ENCODE measurements at regions not wholly inside any gene's neighbourhood (a gene's known extent, or its start where the extent isn't known, plus 50 kb on each side); places are given as distances from the start of the nearest gene placed in this dataset.
A peak's percentile ranks its signal among the peaks of the same experiment; 100 is the strongest.
"Not testable (repeated sequence)": the region's sequence is repeated elsewhere in the genome, so short reads cannot be mapped to it uniquely, and the experiment has no call there.

- peak; percentile 52 to 65 for DNase-seq
Measured at GRCh38 chr2:223298329-223298728, 246.3 kb downstream of the KCNE4 start.

DNA sequence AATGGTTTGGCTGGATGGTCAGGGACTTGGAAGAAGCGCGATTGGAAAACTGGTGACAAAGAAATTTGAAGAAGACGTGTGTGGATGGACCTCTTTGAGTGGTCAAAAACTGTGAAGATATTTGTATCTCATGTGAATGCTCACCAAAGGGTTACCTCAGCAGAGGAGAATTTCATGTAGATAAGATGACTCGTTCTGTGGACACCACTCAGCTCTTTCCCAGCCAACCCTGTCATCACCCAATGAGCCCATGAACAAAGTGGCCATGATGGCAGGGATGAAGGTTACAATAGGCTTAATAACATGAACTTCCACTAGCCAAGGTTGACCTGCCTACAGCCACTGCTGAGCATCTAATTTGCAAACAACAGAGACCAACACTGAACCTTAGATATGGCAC, 248.3 kb downstream of the KCNE4 start:
- no peak for DNase-seq

- DNase-seq: peak in 1 of 2 experiments; percentile 7
Measured at GRCh38 chr2:223306371-223306770, 254.4 kb downstream of the KCNE4 start.

- DNase-seq: no peak
Measured at GRCh38 chr2:223311889-223312680, 260.1 kb downstream of the KCNE4 start.

DNA sequence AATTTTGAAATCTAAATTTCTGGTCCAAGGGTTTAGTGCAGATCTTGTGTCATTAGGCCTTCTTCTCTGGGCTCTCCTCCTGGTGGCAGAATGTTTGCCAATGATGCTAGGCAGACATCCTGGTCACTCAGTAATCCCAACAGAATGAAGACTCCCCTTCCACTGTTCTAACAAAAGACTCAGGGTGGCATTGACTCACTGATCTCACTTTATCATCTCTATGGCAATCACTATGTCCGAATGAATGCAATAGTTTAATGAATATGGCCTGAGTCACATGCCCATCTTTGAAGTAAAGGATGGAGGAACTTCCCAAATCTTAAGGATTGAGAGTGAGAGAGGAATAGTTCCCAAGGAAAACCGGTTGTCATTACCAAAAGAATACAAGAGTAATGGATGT, 261.1 kb downstream of the KCNE4 start:
- no peak for DNase-seq

GRCh38 chr2:223314811-223315210, 262.8 kb downstream of the KCNE4 start:
- no peak for DNase-seq

- DNase-seq: no peak
Measured at GRCh38 chr2:223315813-223316212, 263.8 kb downstream of the KCNE4 start.

- DNase-seq: no peak
Measured at GRCh38 chr2:223316342-223316741, 264.4 kb downstream of the KCNE4 start.

DNA sequence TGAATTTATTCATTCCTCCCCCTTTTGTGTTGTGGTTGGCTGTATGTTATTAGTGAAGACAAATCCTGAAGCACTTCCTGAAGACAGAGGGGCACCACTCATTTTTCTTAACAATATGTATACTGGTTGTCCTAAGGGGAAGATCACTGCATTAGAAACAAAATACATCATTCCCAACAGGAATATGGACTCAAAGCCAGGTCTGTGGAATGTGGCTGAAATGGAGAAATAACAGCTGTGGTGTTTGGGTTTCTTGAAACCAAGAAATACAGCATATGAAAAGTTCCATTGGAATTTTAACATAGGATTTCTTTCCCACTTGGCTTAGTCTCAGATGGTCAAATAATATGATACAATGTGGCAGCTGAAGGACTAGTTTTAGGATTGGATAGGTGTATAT, 267.6 kb downstream of the KCNE4 start:
- DNase-seq: no peak

DNA sequence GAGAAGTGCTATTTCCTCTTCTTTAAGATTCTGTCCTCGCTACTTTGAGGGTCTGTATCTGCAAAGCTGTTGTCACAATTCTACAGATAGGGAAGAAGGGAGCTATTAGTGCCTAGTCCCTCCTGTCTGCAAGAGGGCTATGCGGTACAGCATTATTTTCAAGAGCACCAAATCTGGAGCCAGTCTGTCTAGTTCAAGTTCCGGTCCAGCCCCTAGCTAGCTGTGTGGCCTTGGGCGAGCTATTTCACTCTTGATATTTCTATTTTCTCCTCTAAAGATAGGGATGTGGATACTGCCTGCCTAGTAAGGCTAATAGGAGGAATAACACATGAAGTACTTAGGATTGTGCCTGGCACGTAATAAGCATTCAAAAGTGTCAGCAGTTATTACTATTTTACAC, 272.4 kb downstream of the KCNE4 start:
- no peak for DNase-seq

GRCh38 chr2:223328578-223328977, 273.6 kb downstream of the SCG2 start:
- DNase-seq: no peak

GRCh38 chr2:223330747-223331146, 271.4 kb downstream of the SCG2 start:
- DNase-seq: not testable (repeated sequence)

DNA sequence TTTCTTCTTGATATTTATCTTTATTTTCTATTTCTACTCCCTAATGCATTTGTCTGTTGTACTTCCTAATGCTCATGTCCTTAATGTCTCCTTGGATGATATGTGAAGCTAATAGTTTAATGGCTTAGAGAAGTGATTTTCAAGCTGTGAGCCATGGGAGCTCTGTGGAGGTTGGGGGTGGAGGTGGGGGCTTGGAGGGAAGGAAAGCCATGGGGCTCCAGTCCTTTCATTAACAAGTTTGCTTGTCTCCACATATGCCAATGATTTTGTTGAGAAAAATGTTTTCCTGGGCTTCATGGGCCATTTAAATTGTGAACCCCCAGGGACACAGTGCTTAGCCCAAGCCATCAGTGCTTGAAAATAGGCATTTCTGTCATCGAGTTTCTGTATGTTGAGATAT, 264.1 kb downstream of the SCG2 start:
- no peak for DNase-seq

GRCh38 chr2:223357076-223357475, 245.1 kb downstream of the SCG2 start:
- no peak for DNase-seq

DNA sequence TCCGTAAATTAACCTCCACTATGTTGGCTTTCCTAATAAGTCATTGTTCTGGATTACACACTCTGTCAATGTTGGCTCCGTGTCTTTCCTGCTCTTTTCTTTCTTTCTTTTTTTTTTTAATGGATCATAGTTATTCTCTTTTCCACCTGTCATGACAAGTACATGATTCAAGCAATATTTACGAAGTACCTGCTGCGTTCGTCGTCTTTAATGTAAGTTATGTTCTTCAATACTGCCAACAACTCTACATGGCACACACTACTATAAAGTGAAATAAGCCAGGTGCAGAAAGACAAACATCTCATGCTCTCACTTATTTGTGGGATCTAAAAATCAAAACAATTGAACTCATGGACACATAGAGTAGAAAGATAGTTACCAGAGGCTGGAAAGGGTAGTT, 239.1 kb downstream of the SCG2 start:
- no peak for DNase-seq

DNA sequence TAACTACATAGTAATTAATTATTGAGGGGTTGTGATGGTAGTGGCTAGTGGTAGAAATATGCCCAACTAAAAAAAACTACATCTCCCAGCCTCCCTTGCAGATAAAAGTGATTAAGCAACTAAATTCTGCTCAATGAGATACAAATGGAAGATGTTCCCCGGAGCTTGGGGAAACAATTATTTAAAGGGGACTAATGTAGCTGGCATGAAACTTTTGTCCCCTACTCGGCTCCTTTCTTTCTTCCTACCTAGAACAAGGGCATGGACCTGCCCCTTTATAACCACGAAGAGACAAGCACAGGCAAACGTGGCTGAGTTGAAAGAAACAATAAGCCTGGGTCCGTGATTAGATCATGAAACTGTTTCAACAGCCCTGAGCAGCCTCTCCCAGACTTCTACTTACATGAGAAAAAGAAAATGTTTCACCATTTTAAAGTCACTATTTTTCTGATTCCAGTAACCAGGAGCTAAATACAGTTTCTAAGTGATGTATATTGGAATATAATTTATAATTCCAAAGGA, 236.9 kb downstream of the SCG2 start:
- DNase-seq: no peak

DNA sequence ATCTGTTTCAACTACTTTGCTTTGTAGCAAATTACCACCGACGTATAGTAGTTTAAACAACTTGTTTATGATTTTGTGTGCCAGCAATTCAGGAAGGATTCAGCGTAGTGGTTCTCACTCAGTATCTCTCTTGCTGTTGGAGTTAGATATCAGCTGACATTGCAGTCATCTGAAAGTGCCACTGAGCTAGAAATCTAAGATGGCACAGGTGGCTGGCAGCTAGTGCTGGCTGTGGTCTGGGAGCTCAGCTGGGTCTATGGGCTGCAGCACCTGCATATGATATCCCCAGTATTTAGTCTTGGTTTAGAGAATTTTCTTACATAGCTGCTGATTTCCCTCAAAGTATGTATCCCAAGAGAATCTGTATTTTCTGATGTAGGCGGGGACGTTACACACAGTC, 235.6 kb downstream of the SCG2 start:
- peak; percentile 21 to 30 for DNase-seq

- no peak for DNase-seq
Measured at GRCh38 chr2:223368481-223368880, 233.7 kb downstream of the SCG2 start.

DNA sequence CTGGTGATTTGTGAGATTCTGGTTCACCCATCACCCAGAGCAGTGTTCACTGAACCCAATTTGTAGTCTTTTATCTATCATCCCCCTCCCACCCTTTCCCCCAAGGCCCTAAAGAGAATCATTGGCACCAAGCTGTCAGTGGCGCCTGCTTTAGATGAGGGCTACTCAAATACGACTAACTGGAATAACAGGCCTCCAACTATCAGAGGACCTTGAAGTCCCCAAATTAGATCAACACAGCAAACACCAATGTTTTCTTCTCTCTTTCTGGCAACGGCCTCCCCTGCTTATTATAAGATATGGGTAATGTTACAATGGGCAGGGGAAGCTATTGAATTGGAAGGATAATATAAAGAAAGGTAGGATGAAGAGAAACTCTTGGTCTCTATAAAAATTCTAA, 232.3 kb downstream of the SCG2 start:
- DNase-seq: no peak

DNA sequence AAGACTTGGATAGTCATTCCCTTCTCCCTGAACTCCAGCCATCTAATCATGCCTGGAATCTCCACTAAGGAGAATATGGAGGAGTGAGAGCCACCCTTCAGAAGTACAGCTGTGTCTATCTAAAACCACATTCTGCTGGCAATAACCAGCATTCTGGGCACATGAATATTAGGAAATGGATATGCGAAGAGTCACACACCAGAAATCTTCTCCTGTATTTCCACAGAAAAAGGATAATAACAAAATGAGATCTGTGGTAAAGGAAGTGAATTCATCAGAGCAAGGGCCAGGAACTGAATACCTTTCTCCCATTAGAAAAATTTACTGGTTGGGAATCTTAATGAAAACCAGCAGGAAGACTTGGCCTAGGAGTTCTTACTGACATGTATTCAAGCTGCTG, 218.8 kb downstream of the SCG2 start:
- no peak for DNase-seq

DNA sequence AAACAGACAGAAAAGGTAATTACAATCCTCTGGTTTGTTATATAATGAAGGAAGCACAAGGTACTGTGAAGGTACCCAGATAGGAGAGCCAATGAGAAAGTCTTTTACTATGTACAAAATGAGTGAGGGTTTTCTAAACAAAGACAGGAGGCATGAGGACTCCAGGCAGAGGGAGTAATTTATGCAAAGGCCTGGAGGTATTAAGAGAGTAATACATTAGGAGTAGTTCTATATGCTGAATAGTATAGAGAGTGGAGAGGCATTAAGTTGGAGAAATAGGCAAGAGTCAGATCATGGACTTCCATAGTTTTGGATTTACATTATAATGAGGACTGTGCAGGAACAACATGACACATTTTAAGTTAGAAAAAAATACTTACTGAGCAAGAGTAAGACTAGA, 216.0 kb downstream of the SCG2 start:
- no peak for DNase-seq

DNA sequence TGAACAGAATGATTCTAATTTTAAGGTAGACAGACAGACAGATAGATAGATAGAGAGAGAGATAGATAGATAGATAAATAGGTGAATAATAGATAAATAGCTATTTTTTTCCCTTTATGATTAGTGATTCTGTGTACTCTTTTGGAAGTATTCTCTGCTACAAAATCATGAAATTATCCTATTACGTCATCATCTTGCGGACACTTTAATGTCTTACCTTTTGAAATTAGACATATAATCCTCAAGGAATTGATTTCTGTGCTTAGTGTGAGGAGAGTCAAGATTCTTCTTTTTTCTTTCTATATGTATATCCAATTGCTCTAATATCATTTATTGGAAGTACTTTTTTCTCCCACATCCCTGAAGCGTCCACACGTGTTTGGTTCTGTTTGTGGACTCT, 215.2 kb downstream of the SCG2 start:
- DNase-seq: no peak

GRCh38 chr2:223389624-223390023, 212.5 kb downstream of the SCG2 start:
- DNase-seq: no peak

DNA sequence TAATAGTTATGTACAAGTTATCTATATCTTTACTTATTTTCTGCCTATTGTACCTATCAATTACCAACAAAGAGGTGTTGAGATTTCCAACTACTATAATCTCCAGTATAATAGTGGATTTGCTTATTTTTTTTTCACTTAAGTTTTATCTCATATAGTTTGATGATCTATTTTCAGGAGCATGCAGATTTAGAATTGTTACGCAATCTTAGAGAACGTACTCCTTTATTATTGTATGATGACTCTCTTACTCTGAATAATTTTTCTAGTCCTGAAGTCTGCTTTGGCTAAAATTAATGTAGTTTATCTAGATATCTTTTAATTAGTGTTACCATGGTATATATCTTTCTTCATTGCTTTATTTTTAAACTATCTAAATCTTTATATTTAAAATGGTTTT, 205.2 kb downstream of the SCG2 start:
- DNase-seq: no peak

GRCh38 chr2:223399357-223399957, 202.7 kb downstream of the SCG2 start:
- DNase-seq: no peak
